ENCODE measurements at regions not wholly inside any gene's neighbourhood (a gene's known extent, or its start where the extent isn't known, plus 50 kb on each side); places are given as distances from the start of the nearest gene placed in this dataset.

- intact Hi-C loops (cut with DNase I): no loop called here
- DNase-seq (ENCODE audit: low spot score): no peak
Measured at GRCh38 chr2:64704161-64704560, 50.4 kb upstream of the SERTAD2 start.

- DNase-seq (ENCODE audit: low spot score): no peak
- intact Hi-C loops (cut with DNase I): no loop called here
Measured at GRCh38 chr2:64704996-64705395, 51.3 kb upstream of the SERTAD2 start.

- DNase-seq (ENCODE audit: low spot score): no peak
- intact Hi-C loops (cut with DNase I): no loop called here
Measured at GRCh38 chr2:64707276-64707675, 53.6 kb upstream of the SERTAD2 start.

- no peak for DNase-seq (ENCODE audit: low spot score)
- intact Hi-C loops (cut with DNase I): no loop called here
Measured at GRCh38 chr2:64708829-64709228, 55.1 kb upstream of the SERTAD2 start.

DNA sequence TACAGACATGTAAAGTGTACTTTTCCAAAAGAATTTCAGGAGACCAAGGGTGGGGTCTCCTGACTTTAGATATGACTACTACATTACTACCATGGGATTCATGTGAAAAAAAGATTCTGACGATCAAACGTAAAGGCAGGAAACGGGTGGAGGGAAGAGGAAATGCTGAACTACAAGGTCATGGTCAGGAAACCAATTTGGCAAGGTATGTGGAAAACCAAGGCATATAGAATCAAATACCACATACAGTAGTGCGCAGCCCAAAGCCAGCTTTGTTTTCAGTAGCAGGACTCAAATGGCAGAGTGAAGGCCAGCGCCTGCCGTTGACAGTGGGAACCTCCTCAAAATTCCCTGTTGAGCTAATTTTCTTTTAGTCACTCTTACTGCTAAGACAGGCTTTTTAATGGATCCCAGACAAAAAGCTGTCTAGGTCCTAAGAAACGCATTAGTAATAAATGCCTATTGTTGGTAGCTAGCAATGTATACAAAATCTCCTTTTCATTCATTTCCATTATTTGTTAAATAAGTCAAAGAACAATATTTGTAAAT is 57.6 kb upstream of the SERTAD2 start:
- no peak for DNase-seq (ENCODE audit: low spot score)
- intact Hi-C loops (cut with DNase I): no loop called here

- intact Hi-C loops (cut with DNase I): no loop called here
- no peak for DNase-seq (ENCODE audit: low spot score)
Measured at GRCh38 chr2:64713686-64714085, 60.0 kb upstream of the SERTAD2 start.

- intact Hi-C loops (cut with DNase I): no loop called here
- no peak for DNase-seq (ENCODE audit: low spot score)
Measured at GRCh38 chr2:64716569-64716968, 62.9 kb upstream of the SERTAD2 start.

- DNase-seq (ENCODE audit: low spot score): no peak
- intact Hi-C loops (cut with DNase I): no loop called here
Measured at GRCh38 chr2:64718250-64718885, 64.7 kb upstream of the SERTAD2 start.

DNA sequence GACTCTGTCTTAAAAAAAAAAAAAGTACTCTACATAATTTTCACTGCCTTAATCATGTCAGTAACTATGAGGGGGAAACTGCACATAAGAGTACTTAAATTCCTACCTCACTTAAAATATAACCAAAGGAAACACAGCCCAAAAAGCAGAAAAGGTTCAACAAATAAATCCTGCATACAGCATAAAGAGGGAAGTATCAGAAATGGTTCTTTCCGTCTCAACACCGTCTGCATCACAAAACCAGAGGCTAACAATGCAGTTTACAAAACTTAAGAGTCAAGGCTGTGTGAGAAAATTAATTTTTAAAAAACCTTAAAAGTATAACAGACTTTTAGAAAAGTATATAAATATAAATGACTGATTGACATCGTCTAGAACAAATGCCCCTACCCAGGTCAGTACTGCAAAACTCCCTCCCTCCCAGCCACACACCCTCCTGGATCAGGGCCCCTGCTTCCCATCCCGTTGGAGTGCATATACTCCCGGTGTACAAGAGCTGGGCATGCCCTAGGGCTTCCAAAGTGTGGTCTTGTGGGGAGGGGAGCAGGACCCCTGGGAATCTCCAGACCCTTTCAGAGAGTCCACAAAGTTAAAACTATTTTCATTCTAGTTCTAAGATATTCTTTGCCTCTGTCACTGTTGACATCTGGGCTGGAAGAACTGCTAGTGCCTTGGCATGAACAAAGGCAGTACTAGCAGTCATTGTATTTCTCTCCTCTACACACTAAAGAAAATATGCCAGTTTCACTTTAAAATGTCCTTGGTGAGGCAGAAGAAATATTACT is 67.0 kb upstream of the SERTAD2 start:
- no peak for DNase-seq (ENCODE audit: low spot score)
- intact Hi-C loops (cut with DNase I): no loop called here

GRCh38 chr2:64721320-64721623 is 67.6 kb upstream of the SERTAD2 start:
- no peak for DNase-seq (ENCODE audit: low spot score)
- intact Hi-C loops (cut with DNase I): no loop called here

GRCh38 chr2:64722291-64723044 is 68.8 kb upstream of the SERTAD2 start:
- intact Hi-C loops (cut with DNase I): no loop called here
- DNase-seq (ENCODE audit: low spot score): no peak

DNA sequence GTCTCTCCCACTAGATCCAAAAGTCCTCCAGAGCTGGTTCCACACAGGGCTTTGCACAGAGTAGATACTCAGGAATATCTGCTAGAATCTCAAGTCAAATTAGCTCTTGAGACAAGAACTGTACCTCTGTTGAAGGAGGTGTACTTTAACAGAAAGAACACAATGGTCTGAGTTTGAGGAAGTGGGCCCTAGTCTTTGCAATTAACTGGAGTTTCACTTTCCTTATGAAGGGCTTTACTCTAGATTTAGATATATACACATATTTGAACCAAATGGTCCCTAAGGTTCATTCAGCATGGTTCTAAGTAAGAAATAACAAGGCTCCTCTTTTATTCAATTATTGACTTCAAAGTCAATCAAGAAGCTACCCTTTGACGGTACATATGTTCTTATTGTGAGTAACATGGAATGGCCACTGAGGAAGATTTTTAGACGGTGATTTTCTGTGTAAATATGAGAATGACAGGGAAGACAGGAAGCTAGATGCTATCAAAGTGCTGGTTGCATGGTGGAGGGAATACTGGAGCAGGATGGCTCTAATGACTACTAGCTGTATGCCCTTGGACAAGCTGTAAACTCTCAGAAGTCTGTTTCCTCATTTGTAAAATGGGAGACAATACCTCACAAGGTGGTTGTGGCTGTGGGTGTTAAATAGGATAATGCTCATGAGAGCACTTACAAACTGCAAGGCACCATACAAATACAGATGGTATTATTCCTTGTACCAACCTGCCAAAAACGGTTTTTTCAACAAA is 73.5 kb upstream of the SERTAD2 start:
- DNase-seq (ENCODE audit: low spot score): no peak
- intact Hi-C loops (cut with DNase I): no loop called here

GRCh38 chr2:64727843-64728463 is 74.2 kb upstream of the SERTAD2 start:
- intact Hi-C loops (cut with DNase I): no loop called here
- no peak for DNase-seq (ENCODE audit: low spot score)

- no peak for DNase-seq (ENCODE audit: low spot score)
- intact Hi-C loops (cut with DNase I): no loop called here
Measured at GRCh38 chr2:64730551-64731262, 77.0 kb upstream of the SERTAD2 start.

GRCh38 chr2:64731263-64731643 is 77.5 kb upstream of the SERTAD2 start:
- DNase-seq (ENCODE audit: low spot score): no peak
- intact Hi-C loops (cut with DNase I): no loop called here

DNA sequence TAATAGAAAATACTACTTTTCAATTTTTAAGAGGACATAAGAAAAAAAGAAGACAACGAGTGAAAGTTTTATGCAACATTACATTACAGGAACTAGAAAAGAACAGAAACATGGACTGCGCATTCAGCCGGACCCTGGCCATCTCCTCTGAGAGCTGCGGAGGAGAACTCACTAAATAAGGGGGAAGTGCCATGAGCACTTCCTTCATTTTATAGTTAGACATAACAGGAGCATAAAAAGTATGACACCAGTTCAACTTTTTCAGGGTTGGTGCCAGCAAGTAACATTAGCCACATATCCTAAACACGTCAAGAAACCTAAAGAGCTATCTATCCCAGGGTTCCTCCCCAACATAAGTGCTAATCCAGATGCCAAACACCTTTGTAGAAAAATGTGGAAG is 78.0 kb upstream of the SERTAD2 start:
- intact Hi-C loops (cut with DNase I): no loop called here
- DNase-seq (ENCODE audit: low spot score): no peak

- no peak for DNase-seq (ENCODE audit: low spot score)
- intact Hi-C loops (cut with DNase I): no loop called here
Measured at GRCh38 chr2:64732146-64732545, 78.4 kb upstream of the SERTAD2 start.

DNA sequence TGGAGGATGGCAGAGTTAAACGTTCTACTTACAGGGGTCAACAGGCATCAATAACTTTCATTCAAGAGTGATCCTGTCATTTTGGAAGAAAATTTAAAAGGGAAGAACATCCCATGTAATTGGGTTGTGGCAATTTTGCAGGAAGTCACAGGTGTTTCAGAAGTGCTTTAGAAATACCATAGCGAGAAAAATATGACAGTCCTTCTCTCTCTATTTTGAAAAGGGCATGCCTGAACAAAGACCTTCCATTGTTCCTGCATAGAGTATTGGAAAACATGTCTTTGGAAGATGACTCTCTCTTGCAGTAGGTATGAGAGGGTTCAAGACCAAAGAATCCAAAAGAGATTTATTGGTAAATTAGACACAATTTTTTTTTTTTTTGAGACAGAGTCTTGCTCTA is 81.8 kb upstream of the SERTAD2 start:
- intact Hi-C loops (cut with DNase I): no loop called here
- DNase-seq (ENCODE audit: low spot score): no peak

DNA sequence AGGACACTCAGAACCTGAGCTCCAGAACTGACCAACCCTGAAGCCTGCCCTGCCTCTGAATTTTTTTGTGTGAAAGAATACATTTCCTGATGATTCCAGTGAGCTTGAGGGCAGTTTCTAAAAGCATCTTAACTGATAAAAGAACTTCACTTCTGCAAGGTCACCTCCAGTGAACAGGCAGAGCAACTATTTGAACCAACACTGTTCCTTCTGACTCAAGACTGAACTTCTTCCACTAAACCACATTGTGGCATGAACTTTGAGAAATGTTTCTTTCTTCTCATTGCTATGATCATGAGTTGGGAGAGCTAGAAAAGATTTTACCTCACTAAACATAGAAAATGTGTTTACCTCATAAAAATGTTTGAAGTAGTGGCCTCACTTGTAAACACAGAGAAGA is 83.8 kb upstream of the SERTAD2 start:
- no peak for DNase-seq (ENCODE audit: low spot score)
- intact Hi-C loops (cut with DNase I): no loop called here

All from cardiac septum (tissue), 1 donor.